ENCODE measurements at regions not wholly inside any gene's neighbourhood (a gene's known extent, or its start where the extent isn't known, plus 50 kb on each side); places are given as distances from the start of the nearest gene placed in this dataset.

DNA sequence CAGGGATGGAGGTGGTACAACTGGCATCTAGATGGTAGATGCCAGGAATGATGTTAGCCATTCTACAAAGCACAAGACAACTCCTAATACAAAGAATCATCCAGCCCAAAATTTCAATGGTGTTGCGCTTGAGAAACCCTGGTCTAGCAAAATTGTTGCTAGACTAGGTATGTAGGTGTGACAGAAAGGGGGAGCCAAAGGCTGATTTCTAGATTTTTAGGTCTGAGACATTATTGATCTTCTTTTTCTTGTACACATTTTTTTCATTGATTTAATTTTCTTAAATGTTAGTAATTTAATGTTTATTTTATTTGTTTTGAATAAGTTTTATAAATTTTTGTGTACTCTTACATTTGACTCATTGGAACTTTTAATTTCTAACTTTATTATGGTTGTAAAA, 216.4 kb downstream of the FSIP2 start:
- intact Hi-C loops (cut with micrococcal nuclease): no loop called here
- no peak overlapping the region for H3K27ac ChIP-seq (ENCODE audit: low read length)
- H3K27me3 ChIP-seq (ENCODE audit: low read length): no peaks in the 10 kb centered on the region
- POLR2A ChIA-PET (ENCODE audit: unreplicated experiment): no interaction called here
- H3F3A ChIP-seq (ENCODE audit: low read length, unreplicated experiment): no peaks in the 10 kb centered on the region
- H3K9me3 ChIP-seq (ENCODE audit: low read length): no peaks in the 10 kb centered on the region
- H3K4me1 ChIP-seq (ENCODE audit: insufficient read depth, low read length): 0 out of 2 replicates have a peak, but pooled peaks cover 3% of the 10 kb centered on the region
- no peak overlapping the region for H3K4me2 ChIP-seq (ENCODE audit: low read length)
- H2AFZ ChIP-seq (ENCODE audit: low read length): no peak overlapping the region
- no peaks in the 10 kb centered on the region for H3K36me3 ChIP-seq (ENCODE audit: low read depth, low read length)
- no peak for ATAC-seq
- no TSS peak for BruUV-seq (replicated peaks)
- no peaks in the 10 kb centered on the region for H3K9me2 ChIP-seq (replicated peaks; ENCODE audit: low read length)
- H4K20me1 ChIP-seq (ENCODE audit: low read length): no peaks in the 10 kb centered on the region
- DNase-seq: no peak
- no peak for TF ChIP-seq EZH2 (IDR thresholded peaks at IDR 0.05; ENCODE audit: low read length, unreplicated experiment)
- TF ChIP-seq, protein P1, sequence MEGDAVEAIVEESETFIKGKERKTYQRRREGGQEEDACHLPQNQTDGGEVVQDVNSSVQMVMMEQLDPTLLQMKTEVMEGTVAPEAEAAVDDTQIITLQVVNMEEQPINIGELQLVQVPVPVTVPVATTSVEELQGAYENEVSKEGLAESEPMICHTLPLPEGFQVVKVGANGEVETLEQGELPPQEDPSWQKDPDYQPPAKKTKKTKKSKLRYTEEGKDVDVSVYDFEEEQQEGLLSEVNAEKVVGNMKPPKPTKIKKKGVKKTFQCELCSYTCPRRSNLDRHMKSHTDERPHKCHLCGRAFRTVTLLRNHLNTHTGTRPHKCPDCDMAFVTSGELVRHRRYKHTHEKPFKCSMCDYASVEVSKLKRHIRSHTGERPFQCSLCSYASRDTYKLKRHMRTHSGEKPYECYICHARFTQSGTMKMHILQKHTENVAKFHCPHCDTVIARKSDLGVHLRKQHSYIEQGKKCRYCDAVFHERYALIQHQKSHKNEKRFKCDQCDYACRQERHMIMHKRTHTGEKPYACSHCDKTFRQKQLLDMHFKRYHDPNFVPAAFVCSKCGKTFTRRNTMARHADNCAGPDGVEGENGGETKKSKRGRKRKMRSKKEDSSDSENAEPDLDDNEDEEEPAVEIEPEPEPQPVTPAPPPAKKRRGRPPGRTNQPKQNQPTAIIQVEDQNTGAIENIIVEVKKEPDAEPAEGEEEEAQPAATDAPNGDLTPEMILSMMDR (conservative IDR thresholded peaks at IDR 0.05; ENCODE audit: low read depth, low read length): peak; percentile 24; the same call in 1 of the 2 replicates
- no peaks in the 10 kb centered on the region for H3K79me2 ChIP-seq (ENCODE audit: low read length)
- CTCF ChIA-PET: no interaction called here
- no peak overlapping the region for H3K9ac ChIP-seq (ENCODE audit: low read length)
- H3K4me3 ChIP-seq (ENCODE audit: low read length): no peak overlapping the region

DNA sequence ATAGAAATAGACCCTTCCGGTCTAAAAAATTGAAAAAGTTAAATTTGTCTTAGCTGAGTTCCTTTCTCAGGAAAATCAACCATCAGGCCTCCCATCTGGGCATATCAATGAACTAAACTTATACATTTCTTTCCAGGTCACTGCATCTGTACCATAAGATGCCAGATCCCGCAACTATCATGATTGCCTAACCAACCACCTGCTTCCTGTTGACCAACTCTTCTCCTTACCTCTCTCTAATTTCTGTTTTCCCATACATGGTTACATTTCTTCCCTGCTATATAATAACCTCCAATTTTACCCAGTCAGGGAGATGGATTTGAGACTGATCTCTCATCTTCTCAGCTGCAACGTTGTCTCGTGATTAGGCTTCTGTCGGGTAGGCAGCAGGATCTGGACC, 228.7 kb downstream of the FSIP2 start:
- no peaks in the 10 kb centered on the region for H3F3A ChIP-seq (ENCODE audit: low read length, unreplicated experiment)
- no peak for TF ChIP-seq EZH2 (IDR thresholded peaks at IDR 0.05; ENCODE audit: low read length, unreplicated experiment)
- TF ChIP-seq, protein P1 (conservative IDR thresholded peaks at IDR 0.05; ENCODE audit: low read depth, low read length): no peak
- TF ChIP-seq EZH2phosphoT487 (IDR thresholded peaks at IDR 0.05; ENCODE audit: borderline replicate concordance, low read length): no peak
- H4K20me1 ChIP-seq (ENCODE audit: low read length): no peaks in the 10 kb centered on the region
- BruUV-seq (replicated peaks): no TSS peak
- no peaks in the 10 kb centered on the region for H3K36me3 ChIP-seq (ENCODE audit: low read depth, low read length)
- DNase-seq (no peak), ATAC-seq (no peak)
- H2AFZ ChIP-seq (ENCODE audit: low read length): no peak overlapping the region
- no peaks in the 10 kb centered on the region for H3K79me2 ChIP-seq (ENCODE audit: low read length)
- no peak overlapping the region for H3K27ac ChIP-seq (ENCODE audit: low read length)
- ChIA-PET CTCF (no interaction called here), POLR2A (ENCODE audit: unreplicated experiment) (no interaction called here)
- H3K4me3 ChIP-seq (ENCODE audit: low read length): no peak overlapping the region
- no peak overlapping the region for H3K4me2 ChIP-seq (ENCODE audit: low read length)
- H3K4me1 ChIP-seq (ENCODE audit: insufficient read depth, low read length): no peaks in the 10 kb centered on the region
- no peaks in the 10 kb centered on the region for H3K27me3 ChIP-seq (ENCODE audit: low read length)
- no peak overlapping the region for H3K9ac ChIP-seq (ENCODE audit: low read length)
- H3K9me2 ChIP-seq (replicated peaks; ENCODE audit: low read length): no peaks in the 10 kb centered on the region
- intact Hi-C loops (cut with micrococcal nuclease): no loop called here
- H3K9me3 ChIP-seq (ENCODE audit: low read length): no peaks in the 10 kb centered on the region

DNA sequence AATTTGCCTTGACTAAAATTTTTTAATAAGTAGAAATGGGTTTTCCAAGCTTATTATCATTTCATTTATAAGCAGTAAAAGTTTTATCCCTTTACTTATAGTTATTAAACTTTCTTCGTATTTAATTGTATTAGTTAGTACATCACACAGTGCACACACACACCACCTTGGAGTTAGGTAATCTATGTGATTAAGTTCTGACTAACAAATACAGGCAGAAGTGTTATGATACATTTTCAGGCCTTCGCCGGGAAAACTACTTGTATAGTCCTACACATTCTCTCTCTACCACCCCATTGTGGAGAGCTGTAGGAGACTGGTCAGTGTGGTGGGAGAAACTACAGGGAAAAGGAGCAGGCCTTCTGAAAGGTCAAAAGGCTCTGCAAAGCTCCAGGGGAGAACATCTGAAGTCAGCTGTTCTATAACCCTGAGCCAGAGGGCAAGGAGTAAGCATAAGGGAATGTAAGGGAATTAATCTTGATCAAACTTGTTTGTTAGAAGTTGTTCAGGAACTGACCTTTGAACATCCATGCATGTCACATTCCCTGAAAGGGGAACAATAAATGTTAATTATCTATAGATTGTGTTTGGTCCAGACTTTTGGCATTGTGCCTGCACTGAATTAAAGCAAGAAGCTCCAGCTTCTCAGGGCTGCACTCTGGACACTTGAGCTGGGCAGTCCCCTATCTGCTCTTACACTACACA, 231.7 kb downstream of the FSIP2 start:
- no peaks in the 10 kb centered on the region for H3K9me2 ChIP-seq (replicated peaks; ENCODE audit: low read length)
- H3K79me2 ChIP-seq (ENCODE audit: low read length): no peaks in the 10 kb centered on the region
- no peaks in the 10 kb centered on the region for H3K4me1 ChIP-seq (ENCODE audit: insufficient read depth, low read length)
- no peak overlapping the region for H3K4me3 ChIP-seq (ENCODE audit: low read length)
- H2AFZ ChIP-seq (ENCODE audit: low read length): no peak overlapping the region
- TF ChIP-seq EZH2 (IDR thresholded peaks at IDR 0.05; ENCODE audit: low read length, unreplicated experiment): no peak
- no peak for TF ChIP-seq EZH2phosphoT487 (IDR thresholded peaks at IDR 0.05; ENCODE audit: borderline replicate concordance, low read length)
- TF ChIP-seq, protein P1 (conservative IDR thresholded peaks at IDR 0.05; ENCODE audit: low read depth, low read length): no peak
- no peaks in the 10 kb centered on the region for H3K27me3 ChIP-seq (ENCODE audit: low read length)
- DNase-seq (no peak), ATAC-seq (no peak)
- CTCF ChIA-PET: no interaction called here
- BruUV-seq (replicated peaks): no TSS peak
- H3K27ac ChIP-seq (ENCODE audit: low read length): no peak overlapping the region
- H3K9ac ChIP-seq (ENCODE audit: low read length): no peak overlapping the region
- intact Hi-C loops (cut with micrococcal nuclease): loop anchor here (10.0 kb wide), 2 partner anchors 165 to 355 kb away; no protein-coding TSS in a partner anchor
- H3K4me2 ChIP-seq (ENCODE audit: low read length): no peak overlapping the region
- H3K36me3 ChIP-seq (ENCODE audit: low read depth, low read length): no peaks in the 10 kb centered on the region
- POLR2A ChIA-PET (ENCODE audit: unreplicated experiment): no interaction called here
- no peaks in the 10 kb centered on the region for H3K9me3 ChIP-seq (ENCODE audit: low read length)
- H4K20me1 ChIP-seq (ENCODE audit: low read length): no peaks in the 10 kb centered on the region
- H3F3A ChIP-seq (ENCODE audit: low read length, unreplicated experiment): no peaks in the 10 kb centered on the region

Data from PC-3 (cell line).